Osteocyte (in vitro differentiated cells): ENCODE measurements at regions not wholly inside any gene's neighbourhood (a gene's known extent, or its start where the extent isn't known, plus 50 kb on each side); places are given as distances from the start of the nearest gene placed in this dataset.

Experiments
- DNase-seq: peaks from one replicate; pipeline ENCODE4 v3.0.0; 2021; ENCODE audit warnings: mixed read lengths; ENCODE audit not compliant: unreplicated experiment; ENCODE audit errors: extremely low spot score
- H3K27ac Mint-ChIP-seq: one replicate; pipeline ENCODE4 v1.8.0; 2021; ENCODE audit warnings: mild to moderate bottlenecking, mixed read lengths; ENCODE audit not compliant: unreplicated experiment
- H3K27me3 Mint-ChIP-seq: one replicate; pipeline ENCODE4 v1.8.0; 2021; ENCODE audit warnings: mixed read lengths; ENCODE audit not compliant: unreplicated experiment
- H3K36me3 Mint-ChIP-seq: one replicate; pipeline ENCODE4 v1.8.0; 2021; ENCODE audit warnings: mixed read lengths; ENCODE audit not compliant: unreplicated experiment
- H3K4me1 Mint-ChIP-seq: one replicate; pipeline ENCODE4 v1.8.0; 2021; ENCODE audit warnings: mixed read lengths; ENCODE audit not compliant: unreplicated experiment
- H3K4me3 Mint-ChIP-seq: one replicate; pipeline ENCODE4 v1.8.0; 2021; ENCODE audit warnings: mild to moderate bottlenecking, moderate library complexity, mixed read lengths; ENCODE audit not compliant: unreplicated experiment
- H3K9me3 Mint-ChIP-seq: one replicate; pipeline ENCODE4 v1.8.0; 2021; ENCODE audit warnings: mixed read lengths; ENCODE audit not compliant: unreplicated experiment
- TF ChIP-seq, protein P1 (sequence below): fragments of 200-600 bp; sonication (generic); IDR thresholded peaks from 2 replicates; pipeline ENCODE4 v1.5.0; 2021; ENCODE audit warnings: antibody characterized with exemption, mild to moderate bottlenecking, moderate library complexity

DNA sequence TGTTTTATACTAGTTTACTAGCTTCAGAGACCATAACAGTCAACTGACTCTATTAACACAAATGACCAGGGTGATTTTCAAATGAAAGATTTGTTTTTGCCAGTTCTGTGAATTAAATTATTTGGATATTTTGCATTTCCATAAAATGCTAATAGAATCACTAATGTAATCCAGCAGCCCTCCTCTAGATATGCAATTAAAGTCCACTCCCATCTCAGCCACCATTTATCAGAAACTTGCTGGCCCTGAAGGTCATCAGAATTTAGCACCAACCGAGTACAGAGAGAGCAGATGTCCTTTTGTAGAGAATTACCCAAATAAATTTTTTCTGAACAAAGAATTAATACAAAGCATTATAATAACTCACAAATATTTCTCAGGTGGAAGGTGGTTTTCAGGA, 531.1 kb upstream of the SLIT2 start:
- DNase-seq, result no peak
- peaks cover 11% of the 10 kb centered on the region for H3K4me1 Mint-ChIP-seq
- no peaks in the 10 kb centered on the region for H3K36me3 Mint-ChIP-seq
- no peaks in the 10 kb centered on the region for H3K27me3 Mint-ChIP-seq
- H3K4me3 Mint-ChIP-seq, result no peak overlapping the region
- TF ChIP-seq, protein P1, sequence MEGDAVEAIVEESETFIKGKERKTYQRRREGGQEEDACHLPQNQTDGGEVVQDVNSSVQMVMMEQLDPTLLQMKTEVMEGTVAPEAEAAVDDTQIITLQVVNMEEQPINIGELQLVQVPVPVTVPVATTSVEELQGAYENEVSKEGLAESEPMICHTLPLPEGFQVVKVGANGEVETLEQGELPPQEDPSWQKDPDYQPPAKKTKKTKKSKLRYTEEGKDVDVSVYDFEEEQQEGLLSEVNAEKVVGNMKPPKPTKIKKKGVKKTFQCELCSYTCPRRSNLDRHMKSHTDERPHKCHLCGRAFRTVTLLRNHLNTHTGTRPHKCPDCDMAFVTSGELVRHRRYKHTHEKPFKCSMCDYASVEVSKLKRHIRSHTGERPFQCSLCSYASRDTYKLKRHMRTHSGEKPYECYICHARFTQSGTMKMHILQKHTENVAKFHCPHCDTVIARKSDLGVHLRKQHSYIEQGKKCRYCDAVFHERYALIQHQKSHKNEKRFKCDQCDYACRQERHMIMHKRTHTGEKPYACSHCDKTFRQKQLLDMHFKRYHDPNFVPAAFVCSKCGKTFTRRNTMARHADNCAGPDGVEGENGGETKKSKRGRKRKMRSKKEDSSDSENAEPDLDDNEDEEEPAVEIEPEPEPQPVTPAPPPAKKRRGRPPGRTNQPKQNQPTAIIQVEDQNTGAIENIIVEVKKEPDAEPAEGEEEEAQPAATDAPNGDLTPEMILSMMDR, result no peak
- no peaks in the 10 kb centered on the region for H3K9me3 Mint-ChIP-seq
- no peak overlapping the region for H3K27ac Mint-ChIP-seq

DNA sequence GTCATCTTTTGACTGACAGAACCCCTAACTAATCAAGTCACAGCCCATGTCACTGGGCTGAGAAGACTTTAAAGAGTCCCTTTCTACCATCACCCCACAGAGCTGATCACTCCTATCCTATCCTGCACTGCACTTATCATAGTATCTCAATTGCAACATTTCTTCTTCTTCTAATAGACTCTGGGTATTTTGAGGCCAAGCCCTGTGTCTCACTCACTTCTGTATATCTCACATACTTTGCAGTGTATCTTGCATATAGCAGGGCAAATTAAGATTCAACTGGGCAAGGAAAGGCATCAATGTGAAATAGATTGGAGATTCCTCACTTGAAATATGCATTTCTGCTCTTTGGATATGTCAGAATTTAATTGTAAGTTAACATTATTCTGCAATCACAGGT, 531.5 kb upstream of the SLIT2 start:
- no peak for DNase-seq
- no peaks in the 10 kb centered on the region for H3K27me3 Mint-ChIP-seq
- no peak overlapping the region for H3K27ac Mint-ChIP-seq
- H3K36me3 Mint-ChIP-seq, result no peaks in the 10 kb centered on the region
- peaks cover 11% of the 10 kb centered on the region for H3K4me1 Mint-ChIP-seq
- TF ChIP-seq, protein P1, result no peak
- no peak overlapping the region for H3K4me3 Mint-ChIP-seq
- no peaks in the 10 kb centered on the region for H3K9me3 Mint-ChIP-seq

DNA sequence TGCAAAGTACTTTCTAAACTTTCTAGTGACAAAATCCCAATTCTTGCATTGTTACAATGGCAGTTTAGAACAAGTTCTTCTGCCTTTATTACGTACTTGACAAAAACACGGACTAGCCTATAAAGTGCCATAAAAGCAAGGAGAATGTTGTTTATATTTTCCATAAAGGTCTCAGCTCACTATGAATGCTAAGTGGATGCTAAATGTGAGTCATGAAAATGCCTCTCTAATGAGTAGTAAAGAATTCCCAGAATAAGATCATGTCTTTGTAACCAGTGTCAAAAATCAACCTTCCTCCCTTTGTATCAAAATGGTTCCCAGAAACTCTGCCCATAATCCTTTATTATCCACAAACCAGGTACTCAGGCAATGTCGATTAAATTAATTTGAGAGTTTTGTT, 539.8 kb upstream of the SLIT2 start:
- Mint-ChIP-seq H3K4me1 (peaks cover 15% of the 10 kb centered on the region), H3K36me3 (no peaks in the 10 kb centered on the region), H3K27ac (no peak overlapping the region), H3K27me3 (no peaks in the 10 kb centered on the region), H3K9me3 (no peaks in the 10 kb centered on the region), H3K4me3 (no peak overlapping the region)
- TF ChIP-seq, protein P1, result no peak
- no peak for DNase-seq

DNA sequence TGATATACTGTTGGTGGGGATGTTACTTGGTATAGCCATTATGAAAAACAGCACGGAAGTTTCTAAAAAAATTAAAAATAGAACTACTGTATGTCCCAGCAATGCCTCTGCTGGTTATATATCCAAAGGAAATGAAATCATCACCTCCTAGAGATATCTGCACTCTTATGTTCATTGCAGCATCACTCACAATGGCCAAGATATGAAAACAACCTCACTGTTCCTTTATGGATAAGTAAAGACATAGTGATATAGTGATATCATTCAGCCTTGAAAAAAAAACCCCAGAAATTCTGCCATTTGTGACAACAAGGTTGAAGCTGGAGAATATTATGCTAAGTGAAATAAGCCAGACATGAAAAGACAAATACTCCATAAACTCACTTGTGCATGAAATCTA, 543.8 kb upstream of the SLIT2 start:
- TF ChIP-seq, protein P1, result no peak
- no peaks in the 10 kb centered on the region for H3K27me3 Mint-ChIP-seq
- H3K36me3 Mint-ChIP-seq, result no peaks in the 10 kb centered on the region
- H3K4me1 Mint-ChIP-seq, result peaks cover 15% of the 10 kb centered on the region
- H3K9me3 Mint-ChIP-seq, result no peaks in the 10 kb centered on the region
- no peak overlapping the region for H3K4me3 Mint-ChIP-seq
- no peak for DNase-seq
- no peak overlapping the region for H3K27ac Mint-ChIP-seq

DNA sequence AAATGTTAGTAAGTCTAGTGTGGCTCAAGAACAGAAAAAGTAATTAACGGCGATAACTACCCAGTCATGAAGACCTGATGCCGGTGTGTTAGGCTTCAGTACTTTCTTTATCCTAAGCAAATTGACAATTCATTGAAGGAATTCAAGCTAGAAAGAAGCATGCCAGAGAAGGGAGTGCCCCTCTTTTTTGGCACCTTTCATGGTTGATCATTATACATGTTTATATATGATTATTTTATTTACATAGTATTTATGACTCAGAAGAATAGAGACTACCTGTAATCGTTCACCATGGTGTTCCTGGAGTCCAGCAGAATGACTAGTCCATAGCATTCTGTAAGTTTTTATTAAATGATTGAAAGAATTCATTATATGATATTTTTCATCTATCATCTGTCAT, 548.3 kb upstream of the SLIT2 start:
- no peaks in the 10 kb centered on the region for H3K27me3 Mint-ChIP-seq

More for the DNA sequence above, 548.3 kb upstream of the SLIT2 start:
- no peak overlapping the region for H3K4me3 Mint-ChIP-seq
- no peak overlapping the region for H3K27ac Mint-ChIP-seq
- TF ChIP-seq, protein P1, result no peak
- no peaks in the 10 kb centered on the region for H3K36me3 Mint-ChIP-seq
- no peaks in the 10 kb centered on the region for H3K4me1 Mint-ChIP-seq
- H3K9me3 Mint-ChIP-seq, result peaks cover 8% of the 10 kb centered on the region
- no peak for DNase-seq
